GM12864 (cell line): ENCODE measurements at regions not wholly inside any gene's neighbourhood (a gene's known extent, or its start where the extent isn't known, plus 50 kb on each side); places are given as distances from the start of the nearest gene placed in this dataset.

ENCODE experiments used
- DNase-seq: peaks from one replicate; pipeline ENCODE4 v3.0.0-alpha.2; 2011; ENCODE audit warnings: low read depth
- H3K4me3 ChIP-seq: 2 replicates; pipeline ENCODE4 v1.5.1; 2011; ENCODE audit warnings: mild to moderate bottlenecking, low read depth, low read length, control low read depth
- CTCF ChIP-seq: IDR thresholded peaks from 2 replicates; pipeline ENCODE4 v1.5.1; 2011; ENCODE audit warnings: low read depth, mild to moderate bottlenecking, moderate library complexity, low read length, control low read depth, inconsistent platforms; ENCODE audit errors: missing control alignments

GRCh38 chr3:144866476-144866875, 894.9 kb downstream of the DIPK2A start:
- no peak for TF ChIP-seq CTCF
- H3K4me3 ChIP-seq, result no peak overlapping the region
- no peak for DNase-seq

GRCh38 chr3:144868506-144868905, 896.9 kb downstream of the DIPK2A start:
- no peak for DNase-seq
- TF ChIP-seq CTCF, result no peak
- no peak overlapping the region for H3K4me3 ChIP-seq

- no peak for DNase-seq
- TF ChIP-seq CTCF, result no peak
- H3K4me3 ChIP-seq, result no peak overlapping the region
Observed at GRCh38 chr3:144873066-144873465, 901.4 kb downstream of the DIPK2A start.

GRCh38 chr3:144875211-144875610, 903.6 kb downstream of the DIPK2A start:
- no peak for TF ChIP-seq CTCF
- DNase-seq, result no peak
- H3K4me3 ChIP-seq, result no peak overlapping the region

GRCh38 chr3:144877356-144877755, 905.7 kb downstream of the DIPK2A start:
- TF ChIP-seq CTCF, result no peak
- no peak overlapping the region for H3K4me3 ChIP-seq
- no peak for DNase-seq

- DNase-seq, result no peak
- no peak for TF ChIP-seq CTCF
- no peak overlapping the region for H3K4me3 ChIP-seq
Observed at GRCh38 chr3:144879701-144880100, 908.1 kb downstream of the DIPK2A start.

- TF ChIP-seq CTCF, result no peak
- no peak overlapping the region for H3K4me3 ChIP-seq
- DNase-seq, result no peak
Observed at GRCh38 chr3:144893980-144894379, 922.4 kb downstream of the DIPK2A start.
